HUES64 (cell line): ENCODE measurements at regions not wholly inside any gene's neighbourhood (a gene's known extent, or its start where the extent isn't known, plus 50 kb on each side); places are given as distances from the start of the nearest gene placed in this dataset.
"Not testable (repeated sequence)": the region's sequence is repeated elsewhere in the genome, so short reads cannot be mapped to it uniquely, and the experiment has no call there.

Experiments used
- H3K27ac ChIP-seq: 2 replicates; pipeline ENCODE4 v1.7.0; 2013; ENCODE audit warnings: low read depth, low read length, inconsistent platforms
- H3K27me3 ChIP-seq: 2 replicates; pipeline ENCODE4 v1.6.1; 2013; ENCODE audit warnings: mild to moderate bottlenecking, low read length; ENCODE audit not compliant: insufficient read depth
- H3K36me3 ChIP-seq: 2 replicates; pipeline ENCODE4 v1.6.1; 2013; ENCODE audit warnings: mild to moderate bottlenecking, low read length; ENCODE audit not compliant: insufficient read depth
- H3K4me1 ChIP-seq: 2 replicates; pipeline ENCODE4 v1.6.1; 2013; ENCODE audit warnings: mild to moderate bottlenecking, low read length, moderate library complexity; ENCODE audit not compliant: insufficient read depth
- H3K4me3 ChIP-seq: 2 replicates; pipeline ENCODE4 v1.5.1; 2013; ENCODE audit warnings: mild to moderate bottlenecking, low read length, moderate library complexity
- H3K9ac ChIP-seq: 2 replicates; pipeline ENCODE4 v1.6.1; 2013; ENCODE audit warnings: mild to moderate bottlenecking, low read depth, low read length
- H3K9me3 ChIP-seq: 2 replicates; pipeline ENCODE4 v1.6.1; 2013; ENCODE audit warnings: low read depth, low read length; ENCODE audit not compliant: insufficient read depth
- WGBS: fragments of 150-250, 120-280 bp; methylation state at CpG from one replicate; pipeline ENCODE4 v1.1.7; 2013; ENCODE audit warnings: missing lambda C conversion rate; 5-methylcytosine and 5-hydroxymethylcytosine counted together

DNA sequence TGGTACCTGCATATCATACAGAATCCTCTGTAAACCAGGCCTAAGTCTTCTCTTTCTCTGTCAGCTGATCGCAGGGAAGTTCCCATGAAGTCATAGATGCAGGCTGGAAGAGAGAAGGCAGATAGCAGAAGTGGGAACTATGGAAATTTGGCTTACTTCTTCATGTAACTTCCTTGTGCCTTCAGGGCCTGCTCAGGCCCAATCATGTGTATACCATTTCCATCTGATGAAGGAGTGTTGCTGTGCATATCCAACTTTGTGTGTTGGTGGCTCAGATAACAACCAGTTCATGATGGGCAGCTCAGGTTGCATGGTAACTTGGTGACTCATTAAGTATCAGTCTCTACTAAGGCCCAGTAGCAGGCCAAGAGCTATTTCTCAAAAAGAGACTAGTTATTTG lies 53.1 kb upstream of the CEP295 start:
- Histone ChIP-seq H3K9ac (no peak overlapping the region), H3K4me3 (no peak overlapping the region), H3K4me1 (peaks cover 22% of the 10 kb centered on the region), H3K36me3 (no peaks in the 10 kb centered on the region), H3K27ac (no peak overlapping the region), H3K9me3 (no peaks in the 10 kb centered on the region), H3K27me3 (no peaks in the 10 kb centered on the region)
- WGBS: 100% methylated on average over 1 of the region's 1 CpG

DNA sequence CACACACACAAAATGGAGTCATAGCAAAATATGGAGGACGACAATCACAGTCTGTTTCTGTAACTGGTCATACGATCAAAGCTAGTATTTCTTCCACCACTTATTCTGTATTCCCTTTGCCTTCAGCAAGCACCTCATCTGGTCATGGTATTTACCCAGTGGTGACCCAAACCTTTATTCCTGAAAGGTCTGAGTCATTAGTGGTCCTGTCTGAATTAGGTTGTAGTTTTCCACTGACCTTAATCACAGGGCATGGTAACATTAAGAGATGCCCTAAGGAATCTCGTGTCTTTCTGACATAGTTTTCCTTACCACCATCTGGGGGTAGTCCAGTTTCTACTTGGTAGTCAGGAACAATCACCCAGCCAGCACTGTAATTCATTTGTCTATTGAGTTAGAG lies 54.8 kb upstream of the CEP295 start:
- Histone ChIP-seq H3K36me3 (no peaks in the 10 kb centered on the region), H3K27ac (no peak overlapping the region), H3K9ac (no peak overlapping the region), H3K4me1 (peaks cover 23% of the 10 kb centered on the region), H3K9me3 (no peaks in the 10 kb centered on the region), H3K4me3 (no peak overlapping the region), H3K27me3 (no peaks in the 10 kb centered on the region)
- WGBS: 89% methylated on average over 3 of the region's 3 CpGs

DNA sequence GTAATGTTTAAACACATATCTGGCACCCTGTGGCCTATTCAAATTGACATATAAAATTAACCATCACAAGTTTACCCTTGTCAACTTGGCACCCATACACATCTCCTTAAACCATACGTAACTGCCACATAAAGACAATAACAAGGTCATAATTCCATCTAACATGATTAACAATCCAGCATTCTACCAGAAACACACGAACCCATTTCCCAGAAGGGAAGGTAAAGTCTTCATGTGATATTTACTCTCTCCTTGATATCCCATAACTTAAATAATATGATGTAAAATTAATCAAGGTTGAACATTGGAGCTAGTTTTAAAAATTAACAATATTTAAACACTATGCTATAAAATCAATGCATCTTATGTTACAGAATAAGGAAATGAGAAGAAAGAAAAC lies 55.2 kb upstream of the CEP295 start:
- Histone ChIP-seq H3K27me3 (no peaks in the 10 kb centered on the region), H3K27ac (no peak overlapping the region), H3K4me1 (peaks cover 23% of the 10 kb centered on the region), H3K36me3 (no peaks in the 10 kb centered on the region), H3K4me3 (no peak overlapping the region), H3K9me3 (no peaks in the 10 kb centered on the region), H3K9ac (no peak overlapping the region)
- WGBS: 85% methylated on average over 2 of the region's 2 CpGs

DNA sequence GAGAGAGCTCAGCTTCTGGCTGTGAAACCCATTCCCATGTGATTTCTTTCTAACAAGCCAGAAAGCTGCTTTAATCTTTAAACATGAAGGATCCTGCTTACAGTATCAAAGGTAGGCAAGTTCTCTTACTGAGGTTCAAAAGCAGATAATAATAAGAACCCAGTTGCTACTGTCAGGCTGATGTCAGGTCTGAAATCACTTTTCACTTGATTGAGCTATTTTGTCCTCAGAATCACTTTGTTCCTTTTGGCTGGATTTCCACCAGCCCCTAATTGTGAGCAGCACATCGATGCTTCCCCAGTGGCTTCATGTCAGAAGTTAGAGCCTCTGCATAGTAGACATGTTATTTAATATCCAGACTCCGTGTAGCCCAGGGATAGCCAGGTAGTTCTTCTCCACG lies 55.8 kb upstream of the CEP295 start:
- no peaks in the 10 kb centered on the region for H3K27me3 ChIP-seq
- no peaks in the 10 kb centered on the region for H3K36me3 ChIP-seq
- H3K4me1 ChIP-seq: peaks cover 23% of the 10 kb centered on the region
- peak overlapping the region; percentile 7; the same call in 1 of the 2 replicates for H3K27ac ChIP-seq
- H3K4me3 ChIP-seq: no peak overlapping the region
- no peak overlapping the region for H3K9ac ChIP-seq
- 46% methylated on average over 3 of the region's 3 CpGs for WGBS
- H3K9me3 ChIP-seq: no peaks in the 10 kb centered on the region

DNA sequence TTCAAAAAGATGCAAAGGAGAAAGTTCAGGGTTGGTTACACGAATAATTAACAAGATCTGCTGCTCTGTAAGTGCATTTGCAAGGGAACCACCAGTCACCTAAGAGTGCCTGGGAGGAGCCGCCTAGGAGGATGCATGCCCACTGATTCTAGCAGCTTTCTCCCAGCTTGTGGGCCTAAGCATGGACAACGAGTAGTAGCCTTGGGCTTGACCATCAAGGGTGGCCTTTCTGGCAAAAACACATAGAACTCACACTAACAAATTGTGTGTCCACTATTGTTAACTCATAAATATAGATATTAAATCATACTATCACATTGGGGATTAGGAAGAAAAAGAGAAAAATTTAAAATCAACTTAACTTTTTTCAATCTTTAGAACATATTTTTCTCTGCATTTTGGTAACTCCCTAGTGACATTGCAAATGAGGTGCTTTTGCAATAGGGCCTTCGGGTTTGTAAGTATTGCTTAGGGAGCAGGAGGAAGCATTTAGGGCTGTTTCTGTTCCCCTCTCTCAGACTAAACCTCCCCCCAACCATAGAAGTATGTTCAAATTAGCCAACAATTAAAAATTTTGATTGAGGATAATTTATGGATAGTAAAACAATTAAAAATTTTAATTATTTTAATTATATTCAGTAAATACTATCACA lies 57.3 kb upstream of the CEP295 start:
- Histone ChIP-seq H3K9ac (no peak overlapping the region), H3K4me3 (no peak overlapping the region), H3K27ac (no peak overlapping the region), H3K9me3 (no peaks in the 10 kb centered on the region), H3K27me3 (no peaks in the 10 kb centered on the region), H3K36me3 (no peaks in the 10 kb centered on the region), H3K4me1 (peaks cover 23% of the 10 kb centered on the region)
- WGBS: 56% methylated on average over 4 of the region's 4 CpGs

DNA sequence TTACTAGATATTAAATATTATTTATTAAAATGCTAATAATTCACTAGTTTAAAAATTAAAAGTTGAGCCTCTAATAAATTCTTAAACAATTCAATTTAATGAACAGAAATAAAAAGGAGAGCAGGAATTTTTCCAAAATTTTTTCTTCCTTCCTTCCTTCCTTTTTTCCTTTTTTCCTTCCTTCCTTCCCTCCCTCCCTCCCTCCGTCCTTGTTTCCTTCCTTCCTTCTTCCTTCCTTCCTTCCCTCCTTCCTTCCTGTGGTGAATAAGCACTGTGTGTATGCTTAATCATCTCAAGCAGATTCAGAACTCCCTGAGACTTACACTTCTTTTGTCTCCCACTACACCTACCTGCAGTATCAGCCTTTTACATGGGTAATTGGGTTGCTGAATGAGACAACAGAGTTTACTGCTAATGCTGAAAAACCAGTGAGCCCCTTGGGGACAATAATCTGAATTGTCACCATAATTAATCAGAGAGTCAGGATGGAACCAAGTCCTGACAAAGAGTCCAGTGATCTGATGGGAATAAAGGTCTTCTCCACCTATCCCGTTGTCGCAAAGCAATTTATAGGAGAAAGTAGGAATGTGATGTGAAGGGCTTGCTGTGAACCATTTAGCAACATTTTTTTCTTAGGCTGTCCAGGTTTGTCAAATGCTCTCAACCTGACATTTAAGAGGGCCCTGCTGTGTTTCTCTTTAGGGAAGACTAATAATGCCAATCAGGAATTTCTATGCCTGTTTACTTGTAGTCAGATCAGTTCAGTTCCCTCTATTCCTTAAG lies 58.1 kb upstream of the CEP295 start:
- no peak overlapping the region for H3K27ac ChIP-seq
- H3K4me3 ChIP-seq: no peak overlapping the region
- H3K9ac ChIP-seq: no peak overlapping the region
- no peaks in the 10 kb centered on the region for H3K36me3 ChIP-seq
- no peaks in the 10 kb centered on the region for H3K27me3 ChIP-seq
- peaks cover 23% of the 10 kb centered on the region for H3K4me1 ChIP-seq
- H3K9me3 ChIP-seq: no peaks in the 10 kb centered on the region
- 94% methylated on average over 3 of the region's 3 CpGs for WGBS

DNA sequence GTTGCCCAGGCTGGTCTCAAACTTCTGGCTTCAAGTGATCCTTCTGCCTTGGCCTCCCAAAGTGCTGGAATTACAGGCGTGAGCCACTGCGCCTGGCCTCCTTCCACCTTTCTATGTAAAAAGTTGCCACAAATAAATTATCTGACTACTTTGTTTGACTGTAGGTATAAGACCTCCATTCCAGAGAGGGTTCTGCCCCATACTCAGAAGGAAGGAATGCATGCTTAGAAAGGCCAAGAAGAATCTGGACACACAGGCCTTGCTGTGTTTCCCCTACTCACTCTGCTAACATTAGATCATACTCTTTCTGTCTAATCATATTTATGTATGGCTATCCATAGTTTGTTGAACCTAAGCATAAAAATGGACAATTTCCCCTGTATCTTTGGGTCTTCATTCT lies 53.0 kb upstream of the SMCO4 start:
- 82% methylated on average over 2 of the region's 2 CpGs for WGBS
- H3K4me3 ChIP-seq, H3K4me1 ChIP-seq, H3K27ac ChIP-seq, H3K9me3 ChIP-seq, H3K27me3 ChIP-seq, H3K36me3 ChIP-seq, H3K9ac ChIP-seq: not testable (repeated sequence)
